Liver (tissue), 8 donors: ENCODE measurements at regions not wholly inside any gene's neighbourhood (a gene's known extent, or its start where the extent isn't known, plus 50 kb on each side); places are given as distances from the start of the nearest gene placed in this dataset.

Experiments
- DNase-seq: peaks from one replicate; pipeline ENCODE4 v3.0.0-alpha.2; 2017; ENCODE audit warnings: low spot score
- H3K27ac ChIP-seq, 2 donors: one replicate each; pipeline ENCODE4 v1.7.0; 2013; ENCODE audit warnings: inconsistent platforms in 2 of 2, low read length in 2 of 2, control low read depth in 1 of 2, low read depth in 1 of 2, mild to moderate bottlenecking in 1 of 2
- H3K27me3 ChIP-seq, 4 donors: one replicate each; pipeline versions ENCODE4 v1.6.1 to v1.7.0; 2013; ENCODE audit warnings: low read length in 3 of 4, inconsistent platforms in 1 of 4, mild to moderate bottlenecking in 1 of 4, moderate library complexity in 1 of 4; ENCODE audit not compliant: control insufficient read depth in 4 of 4, insufficient read depth in 4 of 4
- H3K36me3 ChIP-seq, 4 donors: one replicate each; pipeline versions ENCODE4 v1.6.1 to v1.7.0; 2013; ENCODE audit warnings: low read length in 3 of 4, mild to moderate bottlenecking in 3 of 4, low read depth in 1 of 4, moderate library complexity in 1 of 4; ENCODE audit not compliant: control insufficient read depth in 4 of 4, insufficient read depth in 3 of 4
- H3K4me1 ChIP-seq, 4 donors: one replicate each; pipeline versions ENCODE4 v1.6.1 to v1.7.0; 2013; ENCODE audit warnings: low read length in 3 of 4, mild to moderate bottlenecking in 3 of 4, moderate library complexity in 1 of 4; ENCODE audit not compliant: control insufficient read depth in 4 of 4, insufficient read depth in 4 of 4
- H3K4me3 ChIP-seq, 3 donors: one replicate each; pipeline versions ENCODE4 v1.6.1 to v1.7.0; 2013; ENCODE audit warnings: low read length in 3 of 3, control low read depth in 1 of 3, low read depth in 1 of 3, mild to moderate bottlenecking in 1 of 3
- H3K9ac ChIP-seq, 2 donors: one replicate each; pipeline ENCODE4 v1.7.0; 2013; ENCODE audit warnings: low read length in 2 of 2, mild to moderate bottlenecking in 2 of 2, moderate library complexity in 2 of 2, control low read depth in 1 of 2, low read depth in 1 of 2
- H3K9me3 ChIP-seq, 4 donors: one replicate each; pipeline versions ENCODE4 v1.6.1 to v1.7.0; 2013; ENCODE audit warnings: low read length in 3 of 4; ENCODE audit not compliant: control insufficient read depth in 4 of 4
- ATF3 ChIP-seq: IDR thresholded peaks from 2 replicates; pipeline ENCODE4 v1.6.1; 2016; ENCODE audit warnings: antibody characterized with exemption
- CTCF ChIP-seq: fragments of 150-350 bp; IDR thresholded peaks from 2 replicates; pipeline ENCODE4 v1.5.1; 2017; ENCODE audit warnings: improper control_type of control experiment, low read depth, low read length; ENCODE audit not compliant: missing input control
- EGR1 ChIP-seq, 2 donors: IDR thresholded peaks; 2 replicates each; pipeline ENCODE4 v1.6.1; 2016 to 2018; ENCODE audit warnings: antibody characterized with exemption in 2 of 2, low read depth in 2 of 2
- FOXA1 ChIP-seq: IDR thresholded peaks from 2 replicates; pipeline ENCODE4 v1.6.1; 2016; ENCODE audit warnings: antibody characterized with exemption
- FOXA2 ChIP-seq: IDR thresholded peaks from 2 replicates; pipeline ENCODE4 v1.6.1; 2016; ENCODE audit warnings: antibody characterized with exemption
- GABPA ChIP-seq, 2 donors: IDR thresholded peaks in 1 of 2; conservative IDR thresholded peaks in 1 of 2; 2 replicates each; pipeline ENCODE4 v1.6.1; 2016; ENCODE audit warnings: antibody characterized with exemption in 2 of 2, mild to moderate bottlenecking in 1 of 2, moderate library complexity in 1 of 2
- HNF4A ChIP-seq, 2 donors: conservative IDR thresholded peaks; 2 replicates each; pipeline ENCODE4 v1.6.1; 2016; ENCODE audit warnings: antibody characterized with exemption in 2 of 2, mild to moderate bottlenecking in 2 of 2
- HNF4G ChIP-seq: IDR thresholded peaks from 2 replicates; pipeline ENCODE4 v1.6.1; 2016; ENCODE audit warnings: antibody characterized with exemption
- MAX ChIP-seq: IDR thresholded peaks from 2 replicates; pipeline ENCODE4 v1.6.1; 2016; ENCODE audit warnings: antibody characterized with exemption
- NR2F2 ChIP-seq: IDR thresholded peaks from 2 replicates; pipeline ENCODE4 v1.6.1; 2016; ENCODE audit warnings: antibody characterized with exemption
- RAD21 ChIP-seq, 2 donors: IDR thresholded peaks; 2 replicates each; pipeline ENCODE4 v1.6.1; 2016; ENCODE audit warnings: antibody characterized with exemption in 2 of 2, mild to moderate bottlenecking in 2 of 2
- RXRA ChIP-seq, 2 donors: IDR thresholded peaks; 2 replicates each; pipeline ENCODE4 v1.6.1; 2017 to 2018; ENCODE audit warnings: antibody characterized with exemption in 2 of 2, mild to moderate bottlenecking in 1 of 2
- SP1 ChIP-seq: IDR thresholded peaks from 2 replicates; pipeline ENCODE4 v1.6.1; 2018; ENCODE audit warnings: antibody characterized with exemption, mild to moderate bottlenecking
- TAF1 ChIP-seq: conservative IDR thresholded peaks from 2 replicates; pipeline ENCODE4 v1.6.1; 2016; ENCODE audit warnings: antibody characterized with exemption, mild to moderate bottlenecking
- YY1 ChIP-seq: IDR thresholded peaks from 2 replicates; pipeline ENCODE4 v1.6.1; 2016; ENCODE audit warnings: antibody characterized with exemption, mild to moderate bottlenecking
- WGBS: extraction: QIAGEN DNeasy Blood & Tissue Kit; methylation state at CpG from one replicate; pipeline ENCODE4 v1.1.7; 2013; 5-methylcytosine and 5-hydroxymethylcytosine counted together
- TF ChIP-seq, protein P1 (sequence below): IDR thresholded peaks from 2 replicates; pipeline ENCODE4 v1.6.1; 2016; ENCODE audit warnings: antibody characterized with exemption, mild to moderate bottlenecking
- TF ChIP-seq, protein P2 (sequence below): IDR thresholded peaks from 2 replicates; pipeline ENCODE4 v1.6.1; 2016; ENCODE audit warnings: antibody characterized with exemption
- donor health status: healthy.
- donor health status: healthy.
- donor health status: healthy.
- donor health status: healthy.
- donor health status: healthy.

DNA sequence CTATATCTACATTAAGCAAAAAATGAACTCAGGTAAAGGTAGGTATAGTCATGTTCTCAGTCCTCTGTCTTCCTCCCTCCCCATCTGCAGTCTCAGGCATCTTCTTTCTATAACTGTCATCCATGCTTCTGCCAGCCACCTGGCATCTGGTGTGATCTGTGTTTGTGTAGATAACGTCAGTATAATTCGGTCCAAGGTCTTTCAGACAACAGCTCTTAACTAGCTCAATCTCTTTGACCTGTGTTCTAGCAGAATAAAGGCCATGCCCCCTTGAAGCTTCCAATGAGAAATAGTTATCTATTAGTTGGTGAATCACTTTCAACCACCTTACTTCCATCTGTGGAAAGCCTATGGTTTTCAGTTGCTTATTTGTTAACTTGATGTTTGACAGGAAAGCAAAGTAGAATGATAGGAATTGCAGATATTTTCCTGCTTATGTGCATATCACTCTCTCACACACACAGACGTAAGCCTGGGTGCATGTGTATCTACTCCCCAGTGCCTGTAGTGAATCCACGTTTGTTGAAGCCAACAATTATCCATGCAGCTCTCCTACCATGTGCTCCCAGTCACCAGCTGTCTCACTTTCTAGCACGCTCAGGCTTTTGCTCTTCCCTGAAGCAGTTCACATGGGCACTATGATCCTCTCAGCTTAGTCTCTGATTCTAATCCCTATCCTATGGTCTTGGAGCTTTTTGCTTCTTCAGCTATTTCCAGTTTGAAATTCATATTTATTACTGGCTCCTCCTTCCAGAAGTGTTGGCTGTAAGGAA is 433.7 kb upstream of the MANEA start:
- Histone ChIP-seq H3K9me3 (no peaks in the 10 kb centered on the region), H3K4me1 (peaks cover 0 to 15% (median 8%) of the 10 kb centered on the region in 4 donors), H3K9ac (no peak overlapping the region), H3K4me3 (no peak overlapping the region), H3K27ac (no peak overlapping the region), H3K36me3 (no peaks in the 10 kb centered on the region), H3K27me3 (no peaks in the 10 kb centered on the region)
- TF ChIP-seq FOXA2 = no peak
- TF ChIP-seq RXRA (IDR thresholded peaks at IDR 0.05) = peak in 1 of 2 donors; percentile 57
- TF ChIP-seq MAX = peak; percentile 9
- no peak for TF ChIP-seq ATF3
- peak; percentile 38 for TF ChIP-seq SP1
- TF ChIP-seq GABPA (IDR thresholded peaks at IDR 0.05 in 1 of 2, conservative IDR thresholded peaks at IDR 0.05 in 1 of 2) = no peak
- no peak for TF ChIP-seq EGR1 (IDR thresholded peaks at IDR 0.05; ENCODE audit: low read depth in 2 of 2)
- TF ChIP-seq, protein P1, sequence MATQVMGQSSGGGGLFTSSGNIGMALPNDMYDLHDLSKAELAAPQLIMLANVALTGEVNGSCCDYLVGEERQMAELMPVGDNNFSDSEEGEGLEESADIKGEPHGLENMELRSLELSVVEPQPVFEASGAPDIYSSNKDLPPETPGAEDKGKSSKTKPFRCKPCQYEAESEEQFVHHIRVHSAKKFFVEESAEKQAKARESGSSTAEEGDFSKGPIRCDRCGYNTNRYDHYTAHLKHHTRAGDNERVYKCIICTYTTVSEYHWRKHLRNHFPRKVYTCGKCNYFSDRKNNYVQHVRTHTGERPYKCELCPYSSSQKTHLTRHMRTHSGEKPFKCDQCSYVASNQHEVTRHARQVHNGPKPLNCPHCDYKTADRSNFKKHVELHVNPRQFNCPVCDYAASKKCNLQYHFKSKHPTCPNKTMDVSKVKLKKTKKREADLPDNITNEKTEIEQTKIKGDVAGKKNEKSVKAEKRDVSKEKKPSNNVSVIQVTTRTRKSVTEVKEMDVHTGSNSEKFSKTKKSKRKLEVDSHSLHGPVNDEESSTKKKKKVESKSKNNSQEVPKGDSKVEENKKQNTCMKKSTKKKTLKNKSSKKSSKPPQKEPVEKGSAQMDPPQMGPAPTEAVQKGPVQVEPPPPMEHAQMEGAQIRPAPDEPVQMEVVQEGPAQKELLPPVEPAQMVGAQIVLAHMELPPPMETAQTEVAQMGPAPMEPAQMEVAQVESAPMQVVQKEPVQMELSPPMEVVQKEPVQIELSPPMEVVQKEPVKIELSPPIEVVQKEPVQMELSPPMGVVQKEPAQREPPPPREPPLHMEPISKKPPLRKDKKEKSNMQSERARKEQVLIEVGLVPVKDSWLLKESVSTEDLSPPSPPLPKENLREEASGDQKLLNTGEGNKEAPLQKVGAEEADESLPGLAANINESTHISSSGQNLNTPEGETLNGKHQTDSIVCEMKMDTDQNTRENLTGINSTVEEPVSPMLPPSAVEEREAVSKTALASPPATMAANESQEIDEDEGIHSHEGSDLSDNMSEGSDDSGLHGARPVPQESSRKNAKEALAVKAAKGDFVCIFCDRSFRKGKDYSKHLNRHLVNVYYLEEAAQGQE = no peak
- peak; percentile 54 to 67 for TF ChIP-seq HNF4A (conservative IDR thresholded peaks at IDR 0.05)
- TF ChIP-seq NR2F2 = no peak
- TF ChIP-seq, protein P2, sequence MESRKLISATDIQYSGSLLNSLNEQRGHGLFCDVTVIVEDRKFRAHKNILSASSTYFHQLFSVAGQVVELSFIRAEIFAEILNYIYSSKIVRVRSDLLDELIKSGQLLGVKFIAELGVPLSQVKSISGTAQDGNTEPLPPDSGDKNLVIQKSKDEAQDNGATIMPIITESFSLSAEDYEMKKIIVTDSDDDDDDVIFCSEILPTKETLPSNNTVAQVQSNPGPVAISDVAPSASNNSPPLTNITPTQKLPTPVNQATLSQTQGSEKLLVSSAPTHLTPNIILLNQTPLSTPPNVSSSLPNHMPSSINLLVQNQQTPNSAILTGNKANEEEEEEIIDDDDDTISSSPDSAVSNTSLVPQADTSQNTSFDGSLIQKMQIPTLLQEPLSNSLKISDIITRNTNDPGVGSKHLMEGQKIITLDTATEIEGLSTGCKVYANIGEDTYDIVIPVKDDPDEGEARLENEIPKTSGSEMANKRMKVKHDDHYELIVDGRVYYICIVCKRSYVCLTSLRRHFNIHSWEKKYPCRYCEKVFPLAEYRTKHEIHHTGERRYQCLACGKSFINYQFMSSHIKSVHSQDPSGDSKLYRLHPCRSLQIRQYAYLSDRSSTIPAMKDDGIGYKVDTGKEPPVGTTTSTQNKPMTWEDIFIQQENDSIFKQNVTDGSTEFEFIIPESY = no peak
- no peak for TF ChIP-seq HNF4G
- no peak for TF ChIP-seq CTCF
- TF ChIP-seq FOXA1 = no peak
- 39% methylated on average over 5 of the region's 5 CpGs for WGBS
- DNase-seq = no peak

DNA sequence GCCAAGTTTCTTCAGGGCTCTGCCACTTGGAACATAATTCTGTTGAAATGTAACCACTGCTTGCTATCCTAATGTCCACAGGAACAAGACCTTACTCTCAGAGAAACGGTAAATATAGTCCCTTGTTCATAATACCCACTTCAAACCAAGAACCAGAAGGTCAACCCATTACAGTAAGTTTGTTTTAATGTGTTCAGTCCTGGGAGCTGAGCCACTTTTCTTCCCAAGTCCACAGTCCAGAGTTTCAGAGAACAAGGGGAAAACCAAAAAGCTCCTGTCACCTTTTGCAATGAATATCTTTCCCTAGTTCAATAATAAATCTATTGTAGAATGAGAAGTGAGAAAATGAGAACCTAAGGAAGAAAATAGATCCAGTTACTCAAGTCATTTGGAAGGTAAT is 431.9 kb upstream of the MANEA start:
- Histone ChIP-seq H3K27me3 (no peaks in the 10 kb centered on the region), H3K4me3 (no peak overlapping the region), H3K36me3 (no peaks in the 10 kb centered on the region), H3K9me3 (no peaks in the 10 kb centered on the region), H3K9ac (no peak overlapping the region), H3K27ac (no peak overlapping the region), H3K4me1 (peaks cover 0 to 15% (median 8%) of the 10 kb centered on the region in 4 donors)
- no peak for DNase-seq
- WGBS = 30% methylated on average over 1 of the region's 1 CpG
- TF ChIP-seq YY1 (peak; percentile 36), RXRA (IDR thresholded peaks at IDR 0.05) (peak; percentile 32 to 56), HNF4A (conservative IDR thresholded peaks at IDR 0.05) (peak; percentile 85 to 86), TAF1 (no peak), ATF3 (no peak), MAX (peak; percentile 26), FOXA1 (no peak), NR2F2 (no peak), RAD21 (IDR thresholded peaks at IDR 0.05) (peak in 1 of 2 donors; percentile 20), FOXA2 (no peak), SP1 (peak; percentile 81), GABPA (IDR thresholded peaks at IDR 0.05 in 1 of 2, conservative IDR thresholded peaks at IDR 0.05 in 1 of 2) (no peak), EGR1 (IDR thresholded peaks at IDR 0.05; ENCODE audit: low read depth in 2 of 2) (no peak)
- TF ChIP-seq, protein P2 = no peak
